Lung (tissue), 11 donors: ENCODE measurements at regions not wholly inside any gene's neighbourhood (a gene's known extent, or its start where the extent isn't known, plus 50 kb on each side); places are given as distances from the start of the nearest gene placed in this dataset.

Experiments used
- ATAC-seq: fragments of 200-7000 bp; cut with Tn5 transposase; one replicate; pipeline ENCODE4 v1.9.1; 2020; ENCODE audit warnings: moderate number of reproducible peaks; ENCODE audit not compliant: insufficient read depth, low FRiP score
- DNase-seq, 3 donors: peaks; one replicate each; pipeline ENCODE4 v3.0.0-alpha.2; 2013 to 2017
- H3K27ac ChIP-seq, 2 donors: one replicate each; pipeline ENCODE4 v1.5.1; 2013; ENCODE audit warnings: mild to moderate bottlenecking in 2 of 2, moderate library complexity in 2 of 2, control low read depth in 1 of 2, inconsistent platforms in 1 of 2, low read depth in 1 of 2, low read length in 1 of 2
- H3K27me3 ChIP-seq, 3 donors: one replicate each; pipeline ENCODE4 v1.5.1; 2013; ENCODE audit warnings: low read length in 2 of 3; ENCODE audit not compliant: control insufficient read depth in 3 of 3, insufficient read depth in 3 of 3
- H3K36me3 ChIP-seq, 4 donors: one replicate each; pipeline ENCODE4 v1.5.1; 2013; ENCODE audit warnings: low read length in 4 of 4, mild to moderate bottlenecking in 1 of 4, moderate library complexity in 1 of 4; ENCODE audit not compliant: control insufficient read depth in 4 of 4, insufficient read depth in 4 of 4
- H3K4me1 ChIP-seq, 5 donors: one replicate each; pipeline ENCODE4 v1.5.1; 2013; ENCODE audit warnings: low read length in 5 of 5, mild to moderate bottlenecking in 2 of 5, moderate library complexity in 1 of 5; ENCODE audit not compliant: control insufficient read depth in 5 of 5, insufficient read depth in 5 of 5
- H3K4me3 ChIP-seq: one replicate; pipeline ENCODE4 v1.5.1; 2013; ENCODE audit warnings: mild to moderate bottlenecking, control low read depth, moderate library complexity
- H3K9ac ChIP-seq, 2 donors: one replicate each; pipeline ENCODE4 v1.5.1; 2013; ENCODE audit warnings: low read length in 2 of 2, control low read depth in 1 of 2; ENCODE audit not compliant: insufficient read depth in 1 of 2
- H3K9me3 ChIP-seq, 4 donors: one replicate each; pipeline ENCODE4 v1.5.1; 2013; ENCODE audit warnings: low read length in 3 of 4, mild to moderate bottlenecking in 1 of 4, moderate library complexity in 1 of 4; ENCODE audit not compliant: control insufficient read depth in 4 of 4, insufficient read depth in 3 of 4
- CTCF ChIP-seq: IDR thresholded peaks from 2 replicates; pipeline ENCODE4 v1.5.1; 2012; ENCODE audit warnings: mild to moderate bottlenecking; ENCODE audit errors: control extremely low read depth, extremely low read depth
- WGBS, 2 donors: extraction: QIAGEN DNeasy Blood & Tissue Kit; methylation state at CpG; one replicate each; pipeline ENCODE4 v1.1.7; 2013; 5-methylcytosine and 5-hydroxymethylcytosine counted together
- donor health status: control.
- donor health status: control.
- donor health status: Bipolar disorder and iron deficiency.
- donor health status: healthy.
- donor health status: DM: yes; HTN: yes; CAD: no.

GRCh38 chr11:104645261-104646222 is 252.7 kb downstream of the CASP12 start:
- Histone ChIP-seq H3K27ac (no peak overlapping the region), H3K4me1 (no peaks in the 10 kb centered on the region), H3K27me3 (no peaks in the 10 kb centered on the region), H3K4me3 (no peak overlapping the region), H3K36me3 (no peaks in the 10 kb centered on the region), H3K9me3 (no peaks in the 10 kb centered on the region), H3K9ac (no peak overlapping the region)
- no peak for TF ChIP-seq CTCF
- DNase-seq (no peak), ATAC-seq (no peak)
- 83 to 89% methylated on average over 2 of the region's 2 CpGs for WGBS, 2 donors

GRCh38 chr11:104637662-104638170 is 260.5 kb downstream of the CASP12 start:
- Histone ChIP-seq H3K36me3 (no peaks in the 10 kb centered on the region), H3K4me3 (no peak overlapping the region), H3K27ac (no peak overlapping the region), H3K9me3 (no peaks in the 10 kb centered on the region), H3K27me3 (no peaks in the 10 kb centered on the region), H3K9ac (no peak overlapping the region), H3K4me1 (peaks cover 0 to 3% (median 0%) of the 10 kb centered on the region in 5 donors)
- 79 to 86% methylated on average over 2 of the region's 2 CpGs for WGBS, 2 donors
- no peak for DNase-seq
- TF ChIP-seq CTCF = no peak
- no peak for ATAC-seq

- Histone ChIP-seq H3K4me1 (peaks cover 0 to 6% (median 0%) of the 10 kb centered on the region in 5 donors), H3K9ac (no peak overlapping the region), H3K9me3 (no peaks in the 10 kb centered on the region), H3K36me3 (no peaks in the 10 kb centered on the region), H3K27ac (no peak overlapping the region), H3K4me3 (no peak overlapping the region), H3K27me3 (no peaks in the 10 kb centered on the region)
- 88 to 90% methylated on average over 1 of the region's 1 CpG for WGBS, 2 donors
- no peak for ATAC-seq
- TF ChIP-seq CTCF = no peak
- no peak for DNase-seq
Measured at GRCh38 chr11:104633226-104633625, 265.0 kb downstream of the CASP12 start.
